NCI-H446 (cell line): ENCODE measurements at regions not wholly inside any gene's neighbourhood (a gene's known extent, or its start where the extent isn't known, plus 50 kb on each side); places are given as distances from the start of the nearest gene placed in this dataset.

Source experiments
- DNase-seq, 2 experiments: peaks; one replicate each; lab custom pipeline; 2025; lab: John Stamatoyannopoulos, UW

- DNase-seq, result no peak
These were observed 54.0 kb upstream of the CWC22 start for GRCh38 chr2:180061085-180061484.

GRCh38 chr2:180058993-180059392 lies 51.9 kb upstream of the CWC22 start:
- no peak for DNase-seq

GRCh38 chr2:180057706-180058412 lies 50.8 kb upstream of the CWC22 start:
- no peak for DNase-seq
